ENCODE measurements at regions not wholly inside any gene's neighbourhood (a gene's known extent, or its start where the extent isn't known, plus 50 kb on each side); places are given as distances from the start of the nearest gene placed in this dataset.
"Not testable (repeated sequence)": the region's sequence is repeated elsewhere in the genome, so short reads cannot be mapped to it uniquely, and the experiment has no call there.

DNA sequence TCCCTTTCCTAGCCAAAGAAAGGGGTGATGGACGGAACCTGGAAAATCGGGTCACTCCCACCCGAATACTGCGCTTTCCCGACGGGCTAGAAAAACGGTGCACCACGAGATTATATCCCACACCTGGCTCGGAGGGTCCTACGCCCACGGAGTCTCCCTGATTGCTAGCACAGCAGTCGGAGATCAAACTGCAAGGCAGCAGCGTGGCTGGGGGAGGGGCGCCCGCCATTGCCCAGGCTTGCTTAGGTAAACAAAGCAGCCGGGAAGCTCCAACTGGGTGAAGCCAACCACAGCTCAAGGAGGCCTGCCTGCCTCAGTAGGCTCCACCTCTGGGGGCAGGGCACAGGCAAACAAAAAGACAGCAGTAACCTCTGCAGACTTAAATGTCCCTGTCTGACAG, 186.0 kb downstream of the SMARCA1 start:
- not testable (repeated sequence) for TF ChIP-seq EZH2 (IDR thresholded peaks at IDR 0.05; ENCODE audit: low read length, unreplicated experiment); EZH2phosphoT487 (IDR thresholded peaks at IDR 0.05; ENCODE audit: borderline replicate concordance, low read length); CTCF (conservative IDR thresholded peaks at IDR 0.05; ENCODE audit: low read depth, low read length)
